IMR-90 (cell line): ENCODE measurements at regions not wholly inside any gene's neighbourhood (a gene's known extent, or its start where the extent isn't known, plus 50 kb on each side); places are given as distances from the start of the nearest gene placed in this dataset.

Experiments
- ATAC-seq: fragments of 200-7000 bp; cut with Tn5 transposase; 2 replicates; pipeline ENCODE4 v1.9.1; 2020; ENCODE audit warnings: low read depth, mild to moderate bottlenecking, moderate library complexity
- BruUV-seq: library from RNA; stranded (reverse); fragments of 400-500 nt; replicated peaks from 2 replicates; lab custom pipeline; 2021; lab: Mats Ljungman, UMichigan
- CTCF ChIA-PET: fragments of 300-600 bp; formaldehyde crosslinking; extraction: SDS; loops from one replicate; lab custom pipeline; 2021; ENCODE audit warnings: antibody characterized with exemption; lab: Yijun Ruan, JAX
- POLR2A ChIA-PET: fragments of 300-600 bp; sonication (Branson Sonifier 250); formaldehyde crosslinking; loops from one replicate; lab custom pipeline; 2022; ENCODE audit warnings: antibody characterized with exemption; ENCODE audit not compliant: unreplicated experiment; lab: Charles Lee
- DNase-seq: peaks from one replicate; pipeline ENCODE4 v3.0.0; 2013
- H2AFZ ChIP-seq: replicated peaks from 2 replicates; pipeline ENCODE3; 2013; ENCODE audit warnings: low read length, mild to moderate bottlenecking; ENCODE audit not compliant: poor library complexity
- H2AK5ac ChIP-seq: 2 replicates; pipeline ENCODE4 v1.6.1; 2013; ENCODE audit warnings: low read depth, low read length, inconsistent platforms
- H2AK9ac ChIP-seq: replicated peaks from 2 replicates; pipeline ENCODE3; 2013; ENCODE audit warnings: mild to moderate bottlenecking, low read depth, low read length, moderate library complexity; ENCODE audit not compliant: poor library complexity
- H2BK120ac ChIP-seq: 2 replicates; pipeline ENCODE4 v1.6.1; 2013; ENCODE audit warnings: low read depth, low read length, inconsistent platforms
- H2BK15ac ChIP-seq: 3 replicates; pipeline ENCODE4 v1.6.1; 2013; ENCODE audit warnings: low read depth, low read length, inconsistent platforms
- H2BK20ac ChIP-seq: 2 replicates; pipeline ENCODE4 v1.6.1; 2013; ENCODE audit warnings: low read depth, mild to moderate bottlenecking, inconsistent platforms, low read length, moderate library complexity
- H2BK5ac ChIP-seq: 2 replicates; pipeline ENCODE4 v1.6.1; 2013; ENCODE audit warnings: mild to moderate bottlenecking, low read depth, low read length, inconsistent platforms; ENCODE audit not compliant: poor library complexity, severe bottlenecking
- H3K14ac ChIP-seq: replicated peaks from 2 replicates; pipeline ENCODE4 v1.6.1; 2013; ENCODE audit warnings: low read depth, low read length, inconsistent platforms
- H3K18ac ChIP-seq: 2 replicates; pipeline ENCODE4 v1.6.1; 2013; ENCODE audit warnings: low read depth, low read length, control low read depth
- H3K23ac ChIP-seq: 2 replicates; pipeline ENCODE4 v1.6.1; 2013; ENCODE audit warnings: low read depth, low read length, inconsistent platforms
- H3K27ac ChIP-seq: 2 replicates; pipeline ENCODE4 v1.5.1; 2013; ENCODE audit warnings: mild to moderate bottlenecking, control low read depth, low read length; ENCODE audit not compliant: insufficient read depth
- H3K27me3 ChIP-seq: 2 replicates; pipeline ENCODE4 v1.6.1; 2013; ENCODE audit warnings: low read length; ENCODE audit not compliant: control insufficient read depth, insufficient read depth
- H3K36me3 ChIP-seq: 2 replicates; pipeline ENCODE4 v1.6.1; 2013; ENCODE audit warnings: low read length, mixed read lengths; ENCODE audit not compliant: control insufficient read depth, insufficient read depth
- H3K4ac ChIP-seq: 2 replicates; pipeline ENCODE4 v1.6.1; 2013; ENCODE audit warnings: low read depth, low read length, inconsistent platforms
- H3K4me1 ChIP-seq: 2 replicates; pipeline ENCODE4 v1.6.1; 2013; ENCODE audit warnings: low read length, mixed read lengths; ENCODE audit not compliant: control insufficient read depth, insufficient read depth
- H3K4me2 ChIP-seq: 2 replicates; pipeline ENCODE4 v1.6.1; 2013; ENCODE audit warnings: low read depth, mild to moderate bottlenecking, control low read depth, low read length, moderate library complexity
- H3K4me3 ChIP-seq: 2 replicates; pipeline ENCODE4 v1.5.1; 2013; ENCODE audit warnings: low read depth, mild to moderate bottlenecking, control low read depth, low read length, moderate library complexity; ENCODE audit not compliant: insufficient read depth
- H3K56ac ChIP-seq: 2 replicates; pipeline ENCODE4 v1.6.1; 2013; ENCODE audit warnings: low read length, inconsistent platforms; ENCODE audit not compliant: insufficient read depth; ENCODE audit errors: extremely low read depth
- H3K79me1 ChIP-seq, 2 experiments: 2 replicates each; pipeline ENCODE4 v1.6.1; 2013; ENCODE audit warnings: low read length in 2 of 2, inconsistent platforms in 1 of 2, low read depth in 1 of 2
- H3K9ac ChIP-seq: 2 replicates; pipeline ENCODE4 v1.6.1; 2013; ENCODE audit warnings: low read depth, low read length, control low read depth
- H3K9me1 ChIP-seq: 2 replicates; pipeline ENCODE4 v1.6.1; 2013; ENCODE audit warnings: low read length, inconsistent platforms; ENCODE audit not compliant: insufficient read depth
- H3K9me3 ChIP-seq: 2 replicates; pipeline ENCODE4 v1.6.1; 2013; ENCODE audit warnings: low read length; ENCODE audit not compliant: control insufficient read depth, insufficient read depth
- H4K20me1 ChIP-seq: 2 replicates; pipeline ENCODE4 v1.6.1; 2013; ENCODE audit warnings: low read length, inconsistent platforms; ENCODE audit not compliant: insufficient read depth
- H4K5ac ChIP-seq: 2 replicates; pipeline ENCODE4 v1.6.1; 2013; ENCODE audit warnings: mild to moderate bottlenecking, low read depth, low read length, control low read depth
- H4K8ac ChIP-seq, 2 experiments: 2 replicates each; pipeline ENCODE4 v1.6.1; 2013; ENCODE audit warnings: low read depth in 2 of 2, low read length in 2 of 2, control low read depth in 1 of 2, inconsistent platforms in 1 of 2
- H4K91ac ChIP-seq: 2 replicates; pipeline ENCODE4 v1.6.1; 2013; ENCODE audit warnings: low read depth, low read length, inconsistent platforms; ENCODE audit not compliant: insufficient read depth
- BHLHE40 ChIP-seq: fragments of 150-350 bp; IDR thresholded peaks from 2 replicates; pipeline ENCODE4 v1.6.1; 2016; ENCODE audit warnings: mild to moderate bottlenecking, low read depth, low read length
- CEBPB ChIP-seq: IDR thresholded peaks from 2 replicates; pipeline ENCODE4 v1.6.1; 2012; ENCODE audit warnings: low read depth, low read length, improper control_type of control experiment
- CHD1 ChIP-seq: IDR thresholded peaks from 2 replicates; pipeline ENCODE4 v1.6.1; 2012; ENCODE audit warnings: low read depth, low read length, improper control_type of control experiment
- CTCF ChIP-seq: conservative IDR thresholded peaks from 2 replicates; pipeline ENCODE4 v1.5.1; 2012; ENCODE audit warnings: mild to moderate bottlenecking, low read depth, low read length, improper control_type of control experiment
- ELK1 ChIP-seq: fragments of 150-350 bp; IDR thresholded peaks from 2 replicates; pipeline ENCODE4 v1.6.1; 2016; ENCODE audit warnings: low read depth, mild to moderate bottlenecking, low read length, moderate library complexity, borderline replicate concordance
- FOS ChIP-seq: fragments of 150-350 bp; IDR thresholded peaks from 2 replicates; pipeline ENCODE4 v1.6.1; 2016; ENCODE audit warnings: low read depth, low read length
- MAFK ChIP-seq: IDR thresholded peaks from 2 replicates; pipeline ENCODE4 v1.6.1; 2012; ENCODE audit warnings: low read depth, low read length, improper control_type of control experiment
- MAZ ChIP-seq: IDR thresholded peaks from 2 replicates; pipeline ENCODE4 v1.6.1; 2012; ENCODE audit warnings: low read depth, mild to moderate bottlenecking, low read length, improper control_type of control experiment, moderate library complexity, borderline replicate concordance
- MXI1 ChIP-seq: IDR thresholded peaks from 2 replicates; pipeline ENCODE4 v1.6.1; 2012; ENCODE audit warnings: low read depth, mild to moderate bottlenecking, low read length, moderate library complexity, borderline replicate concordance
- NFE2L2 ChIP-seq: fragments of 150-350 bp; IDR thresholded peaks from 2 replicates; pipeline ENCODE4 v1.6.1; 2016; ENCODE audit warnings: low read depth, mild to moderate bottlenecking, low read length
- POLR2A ChIP-seq: IDR thresholded peaks from 2 replicates; pipeline ENCODE4 v1.6.1; 2012; ENCODE audit warnings: mild to moderate bottlenecking, low read depth, low read length
- RAD21 ChIP-seq: IDR thresholded peaks from 2 replicates; pipeline ENCODE4 v1.6.1; 2012; ENCODE audit warnings: low read length, improper control_type of control experiment
- RCOR1 ChIP-seq: IDR thresholded peaks from 2 replicates; pipeline ENCODE4 v1.6.1; 2012; ENCODE audit warnings: mild to moderate bottlenecking, low read length, improper control_type of control experiment; ENCODE audit not compliant: insufficient replicate concordance
- RFX5 ChIP-seq: IDR thresholded peaks from 2 replicates; pipeline ENCODE4 v1.8.0; 2012; ENCODE audit warnings: low read depth, mild to moderate bottlenecking, low read length, moderate library complexity
- SMC3 ChIP-seq: fragments of 150-350 bp; IDR thresholded peaks from 2 replicates; pipeline ENCODE4 v1.6.1; 2016; ENCODE audit warnings: low read depth, mild to moderate bottlenecking, antibody characterized with exemption, low read length, moderate library complexity
- USF2 ChIP-seq: fragments of 150-350 bp; IDR thresholded peaks from 2 replicates; pipeline ENCODE4 v1.6.1; 2017; ENCODE audit warnings: mild to moderate bottlenecking, antibody characterized with exemption, low read length, low read depth
- WGBS, 2 experiments: methylation state at CpG; one replicate each; pipeline versions ENCODE4 v1.1.5 to v1.1.7; 2013; ENCODE audit warnings: missing lambda C conversion rate in 2 of 2; ENCODE audit not compliant: insufficient read length in 1 of 2; ENCODE audit errors: extremely low coverage in 2 of 2; 5-methylcytosine and 5-hydroxymethylcytosine counted together
- dilution Hi-C: fragments of 300-500 bp; cut with HindIII; formaldehyde crosslinking; loops from one replicate; pipeline ENCODE4 v1.14.3; 2018; ENCODE audit warnings: low sequenced_read_pairs; ENCODE audit not compliant: unreplicated experiment
- in situ Hi-C: fragments of 300-500 bp; cut with MboI; formaldehyde crosslinking; loops from 3 replicates; pipeline ENCODE4 v1.14.3; 2019; ENCODE audit warnings: low sequenced_read_pairs, inconsistent platforms, mixed read lengths
- intact Hi-C: fragments of 100-400 bp; cut with micrococcal nuclease; formaldehyde crosslinking; loops from 2 replicates; pipeline ENCODE4 v1.10.0; 2022

- 50% methylated on average over 2 of the region's 3 CpGs; no CpG with 5 or more reads in 1 of the 2 experiments for WGBS, 2 experiments
- Histone ChIP-seq H3K36me3 (no peaks in the 10 kb centered on the region), H3K79me1 (no peaks in the 10 kb centered on the region), H3K56ac (no peak overlapping the region), H2AK9ac (no peak overlapping the region), H2BK15ac (no peak overlapping the region), H3K18ac (no peak overlapping the region), H4K8ac (no peak overlapping the region), H4K5ac (no peak overlapping the region), H2BK20ac (no peak overlapping the region), H3K14ac (no peak overlapping the region), H3K27ac (no peak overlapping the region), H2AFZ (no peak overlapping the region), H2BK120ac (no peak overlapping the region), H3K4me3 (no peak overlapping the region), H3K9me1 (no peaks in the 10 kb centered on the region), H3K27me3 (no peaks in the 10 kb centered on the region), H3K23ac (no peak overlapping the region), H2AK5ac (no peak overlapping the region), H4K20me1 (no peaks in the 10 kb centered on the region), H3K9me3 (peaks cover 2% of the 10 kb centered on the region), H3K4me1 (no peaks in the 10 kb centered on the region), H3K4me2 (no peak overlapping the region), H3K4ac (no peak overlapping the region), H4K91ac (no peak overlapping the region), H3K9ac (no peak overlapping the region), H2BK5ac (no peak overlapping the region)
- no peak for ATAC-seq
- intact Hi-C loops, result no loop called here
- BruUV-seq, result no TSS peak
- dilution Hi-C loops, result no loop called here
- in situ Hi-C loops, result no loop called here
- TF ChIP-seq MAFK, result no peak
- TF ChIP-seq NFE2L2, result no peak
- TF ChIP-seq SMC3, result no peak
- TF ChIP-seq MXI1, result no peak
- TF ChIP-seq RAD21, result no peak
- no peak for TF ChIP-seq USF2
- no peak for TF ChIP-seq RFX5
- no peak for TF ChIP-seq CHD1
- no peak for TF ChIP-seq POLR2A
- TF ChIP-seq ELK1, result no peak
- TF ChIP-seq CEBPB, result no peak
- TF ChIP-seq BHLHE40, result no peak
- no peak for TF ChIP-seq CTCF
- TF ChIP-seq MAZ, result no peak
- TF ChIP-seq FOS, result no peak
- no peak for TF ChIP-seq RCOR1
- CTCF ChIA-PET, result no interaction called here
- POLR2A ChIA-PET, result no interaction called here
- no peak for DNase-seq
Measured at GRCh38 chr14:84885061-84885460, 644.9 kb upstream of the FLRT2 start.
